Tibial nerve (tissue), 4 donors: ENCODE measurements at regions not wholly inside any gene's neighbourhood (a gene's known extent, or its start where the extent isn't known, plus 50 kb on each side); places are given as distances from the start of the nearest gene placed in this dataset.
"Not testable (repeated sequence)": the region's sequence is repeated elsewhere in the genome, so short reads cannot be mapped to it uniquely, and the experiment has no call there.

Experiments used
- DNase-seq, 2 donors: peaks; one replicate each; pipeline ENCODE4 v3.0.0-alpha.2; 2019; ENCODE audit warnings: low spot score in 2 of 2
- H3K27ac ChIP-seq, 4 donors: fragments of 200-600 bp; sonication (generic) in 3 of 4; one replicate each; pipeline ENCODE4 v1.5.1; 2017 to 2019; ENCODE audit warnings: mild to moderate bottlenecking in 1 of 4
- H3K27me3 ChIP-seq, 2 donors: fragments of 200-600 bp; sonication (generic) in 1 of 2; one replicate each; pipeline versions ENCODE4 v1.5.1 to v1.6.0; 2017 to 2019
- H3K36me3 ChIP-seq, 3 donors: fragments of 200-600 bp; sonication (generic); one replicate each; pipeline ENCODE4 v1.5.1; 2018 to 2019
- H3K4me1 ChIP-seq, 4 donors: fragments of 200-600 bp; sonication (generic) in 3 of 4; one replicate each; pipeline ENCODE4 v1.5.1; 2017 to 2019
- H3K4me3 ChIP-seq, 4 donors: fragments of 200-600 bp; sonication (generic) in 3 of 4; one replicate each; pipeline ENCODE4 v1.5.1; 2017 to 2019; ENCODE audit warnings: mild to moderate bottlenecking in 1 of 4, moderate library complexity in 1 of 4
- H3K9me3 ChIP-seq, 4 donors: fragments of 200-600 bp; sonication (generic) in 3 of 4; one replicate each; pipeline ENCODE4 v1.5.1; 2017 to 2019
- CTCF ChIP-seq, 5 experiments: fragments of 200-600 bp in 3 of 5; fragments of 450-650 bp in 2 of 5; sonication (generic) in 3 of 5; IDR thresholded peaks; one replicate each; pipeline ENCODE4 v1.5.1; 2016 to 2019; ENCODE audit warnings: antibody characterized with exemption in 5 of 5, mild to moderate bottlenecking in 3 of 5, moderate library complexity in 2 of 5
- EP300 ChIP-seq, 2 donors: sonication (generic); formaldehyde crosslinking; IDR thresholded peaks; one replicate each; pipeline ENCODE4 v1.6.1; 2017; ENCODE audit warnings: antibody characterized with exemption in 2 of 2, mild to moderate bottlenecking in 1 of 2
- POLR2A ChIP-seq, 2 donors: fragments of 450-650 bp; IDR thresholded peaks; one replicate each; pipeline ENCODE4 v1.6.1; 2017; ENCODE audit warnings: antibody characterized with exemption in 2 of 2, mild to moderate bottlenecking in 2 of 2, moderate library complexity in 2 of 2
- WGBS, 2 donors: methylation state at CpG; one replicate each; pipeline ENCODE4 v1.1.5; 2018; 5-methylcytosine and 5-hydroxymethylcytosine counted together

GRCh38 chr5:56409331-56410190 is 176.4 kb upstream of the ANKRD55 start:
- DNase-seq = no peak
- TF ChIP-seq EP300 (IDR thresholded peaks at IDR 0.05) (peak in 1 of 2 donors; percentile 74), CTCF (IDR thresholded peaks at IDR 0.05) (no peak), POLR2A (IDR thresholded peaks at IDR 0.05) (no peak)
- H3K4me3 ChIP-seq = no peak overlapping the region
- 39 to 51% methylated on average over 13 of the region's 13 CpGs for WGBS, 2 donors
- H3K27ac ChIP-seq = peak overlapping the region in 2 of 4 donors; percentile 73 to 77
- H3K36me3 ChIP-seq = no peaks in the 10 kb centered on the region
- no peaks in the 10 kb centered on the region for H3K27me3 ChIP-seq
- peaks cover 0 to 59% (median 19%) of the 10 kb centered on the region in 4 donors for H3K4me1 ChIP-seq
- no peaks in the 10 kb centered on the region for H3K9me3 ChIP-seq

DNA sequence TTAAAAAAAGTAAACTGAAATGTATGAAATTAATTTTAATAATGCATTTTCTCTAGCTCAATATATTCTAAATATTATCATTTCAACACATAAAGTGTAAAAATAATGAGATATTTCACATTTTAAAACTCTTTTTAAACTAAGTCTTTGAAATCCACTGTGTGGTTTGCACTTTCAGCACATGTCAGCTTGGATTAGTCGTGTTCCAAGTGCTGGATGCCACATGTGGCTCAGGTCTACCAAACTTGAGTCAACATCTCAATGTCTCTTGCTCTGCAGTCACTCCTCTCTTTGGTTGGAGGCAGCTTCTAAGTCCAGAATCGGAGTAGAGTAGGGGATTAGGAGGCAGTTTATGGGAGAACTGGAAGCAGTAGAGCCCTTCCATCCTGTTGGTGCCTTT is 173.7 kb upstream of the ANKRD55 start:
- H3K9me3 ChIP-seq = no peaks in the 10 kb centered on the region
- no peak overlapping the region for H3K4me3 ChIP-seq
- peaks cover 0 to 51% (median 6%) of the 10 kb centered on the region in 4 donors for H3K4me1 ChIP-seq
- H3K36me3 ChIP-seq = no peaks in the 10 kb centered on the region
- peak overlapping the region in 2 of 4 donors; percentile 32 to 41 for H3K27ac ChIP-seq
- H3K27me3 ChIP-seq = no peaks in the 10 kb centered on the region
- DNase-seq = no peak
- 76 to 95% methylated on average over 2 of the region's 2 CpGs for WGBS, 2 donors
- no peak for TF ChIP-seq CTCF (IDR thresholded peaks at IDR 0.05)
- TF ChIP-seq POLR2A (IDR thresholded peaks at IDR 0.05) = no peak
- no peak for TF ChIP-seq EP300 (IDR thresholded peaks at IDR 0.05)

DNA sequence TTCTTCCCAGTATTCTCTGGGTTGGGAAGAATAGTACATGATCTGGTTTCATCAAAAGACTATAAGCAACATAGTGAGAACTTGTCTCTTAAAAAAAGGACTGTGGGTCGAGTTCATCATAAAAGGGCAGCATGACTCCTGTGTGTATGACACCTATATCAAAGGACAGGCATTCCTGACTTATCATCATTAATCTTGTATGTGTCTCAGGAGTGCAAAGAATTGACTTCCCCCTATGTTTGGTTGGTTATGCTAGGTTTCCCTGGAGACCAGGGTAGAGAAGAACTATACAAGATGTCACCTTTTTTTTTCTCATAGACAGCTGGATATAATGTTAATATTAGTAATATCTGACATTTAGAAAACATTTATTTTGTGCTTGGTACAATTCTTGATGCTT is 173.1 kb upstream of the ANKRD55 start:
- H3K4me3 ChIP-seq = no peak overlapping the region
- no peaks in the 10 kb centered on the region for H3K9me3 ChIP-seq
- H3K27me3 ChIP-seq = no peaks in the 10 kb centered on the region
- no peak for DNase-seq
- peaks cover 0 to 48% (median 6%) of the 10 kb centered on the region in 4 donors for H3K4me1 ChIP-seq
- WGBS, 2 donors = 48 to 77% methylated on average over 1 of the region's 1 CpG
- H3K36me3 ChIP-seq = no peaks in the 10 kb centered on the region
- no peak for TF ChIP-seq EP300 (IDR thresholded peaks at IDR 0.05)
- H3K27ac ChIP-seq = peak overlapping the region in 3 of 4 donors; percentile 17 to 74 (median 67)

DNA sequence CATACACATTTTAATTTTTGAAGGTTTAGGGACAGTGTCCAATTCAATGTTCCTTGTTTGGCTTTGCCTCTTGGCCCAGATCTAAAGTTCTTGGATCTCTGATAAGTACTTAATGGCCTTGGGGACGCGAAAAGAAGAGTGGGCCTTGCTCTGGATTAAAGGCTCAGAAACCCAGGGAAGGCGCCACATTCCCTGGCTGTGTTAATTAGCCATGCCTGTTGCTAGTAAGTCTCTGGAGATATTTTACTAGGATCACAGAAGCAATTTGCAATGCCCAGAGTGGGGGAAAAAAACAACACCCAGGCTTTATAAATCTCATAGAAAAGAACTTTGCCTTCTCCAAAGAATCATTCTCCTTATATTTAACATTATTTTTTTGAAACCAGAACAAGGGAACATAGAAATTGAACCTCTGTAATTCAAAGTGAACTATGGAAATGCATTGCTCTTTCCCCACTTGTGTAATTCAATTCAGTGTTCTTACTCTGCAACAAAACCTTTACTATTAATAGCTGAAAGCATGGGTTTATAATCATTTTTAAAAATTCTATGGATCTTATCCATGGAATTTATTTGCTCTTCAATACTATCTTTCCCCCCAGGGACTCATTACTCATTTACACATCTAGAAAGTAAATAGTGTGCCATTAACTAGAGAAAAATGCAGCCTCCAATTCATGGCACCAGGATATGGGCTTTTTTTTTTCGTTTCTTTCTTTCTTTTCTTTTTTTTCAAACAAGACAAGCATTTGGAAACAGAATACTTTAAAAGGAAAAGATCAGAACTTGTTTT is 172.2 kb upstream of the ANKRD55 start:
- peaks cover 0 to 48% (median 6%) of the 10 kb centered on the region in 4 donors for H3K4me1 ChIP-seq
- no peaks in the 10 kb centered on the region for H3K9me3 ChIP-seq
- no peak for DNase-seq
- H3K27me3 ChIP-seq = no peaks in the 10 kb centered on the region
- no peak overlapping the region for H3K4me3 ChIP-seq
- peak overlapping the region in 3 of 4 donors; percentile 35 to 74 (median 67) for H3K27ac ChIP-seq
- WGBS, 2 donors = 48 to 50% methylated on average over 4 of the region's 4 CpGs
- no peaks in the 10 kb centered on the region for H3K36me3 ChIP-seq
- TF ChIP-seq CTCF (IDR thresholded peaks at IDR 0.05) = no peak
- no peak for TF ChIP-seq EP300 (IDR thresholded peaks at IDR 0.05)
- no peak for TF ChIP-seq POLR2A (IDR thresholded peaks at IDR 0.05)

DNA sequence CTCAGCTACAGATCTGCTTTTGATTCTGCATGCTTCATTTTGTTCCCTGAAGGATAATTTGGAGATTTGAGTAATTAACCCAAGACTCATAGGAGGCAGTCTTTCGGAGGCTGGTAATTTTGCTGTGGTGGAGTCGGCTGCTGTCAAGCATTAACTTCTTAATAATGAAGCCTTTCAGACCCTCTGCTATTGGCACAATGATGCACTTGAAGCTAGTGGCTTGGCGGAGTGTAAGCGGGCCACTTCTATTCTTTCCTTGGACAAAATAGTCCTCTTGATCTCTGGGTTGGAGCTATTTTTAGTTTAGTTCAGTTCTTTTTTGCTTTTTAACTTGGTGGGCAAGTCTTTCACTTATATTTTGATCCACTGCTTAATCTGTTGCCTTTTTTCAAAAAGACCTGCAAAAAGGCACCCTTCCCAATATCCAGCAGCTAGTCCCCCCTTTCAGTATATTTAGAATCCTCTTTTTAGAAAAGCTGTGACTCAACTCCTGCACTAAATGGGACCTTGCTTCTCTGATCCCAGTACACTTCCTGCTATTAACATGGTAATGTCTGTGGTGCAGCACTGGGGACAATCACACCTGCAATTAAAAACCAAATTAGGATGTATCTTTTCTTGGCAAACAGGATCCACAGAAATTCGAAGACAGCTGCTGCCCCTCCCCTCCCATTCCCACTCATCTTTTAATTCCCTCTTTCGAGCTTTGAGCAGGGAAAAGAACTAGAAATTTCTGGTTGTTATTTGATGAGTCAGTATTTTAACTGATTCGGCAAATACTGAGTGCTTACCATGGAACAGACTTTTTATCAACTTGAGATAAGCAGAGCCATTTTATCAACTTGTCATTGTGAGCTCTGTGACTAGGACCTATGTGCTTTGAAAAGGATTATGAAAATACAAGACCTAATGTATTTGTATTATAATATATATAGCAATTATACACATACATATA is 169.4 kb upstream of the ANKRD55 start:
- H3K27ac ChIP-seq = peak overlapping the region; percentile 21 to 79 (median 49)
- no peaks in the 10 kb centered on the region for H3K27me3 ChIP-seq
- H3K36me3 ChIP-seq = no peaks in the 10 kb centered on the region
- DNase-seq = no peak
- H3K9me3 ChIP-seq = no peaks in the 10 kb centered on the region
- TF ChIP-seq EP300 (IDR thresholded peaks at IDR 0.05) = peak in 1 of 2 donors; percentile 37
- no peak for TF ChIP-seq POLR2A (IDR thresholded peaks at IDR 0.05)
- peaks cover 0 to 35% (median 6%) of the 10 kb centered on the region in 4 donors for H3K4me1 ChIP-seq
- 30 to 43% methylated on average over 7 of the region's 7 CpGs for WGBS, 2 donors
- H3K4me3 ChIP-seq = peak overlapping the region in 1 of 4 donors; percentile 4

DNA sequence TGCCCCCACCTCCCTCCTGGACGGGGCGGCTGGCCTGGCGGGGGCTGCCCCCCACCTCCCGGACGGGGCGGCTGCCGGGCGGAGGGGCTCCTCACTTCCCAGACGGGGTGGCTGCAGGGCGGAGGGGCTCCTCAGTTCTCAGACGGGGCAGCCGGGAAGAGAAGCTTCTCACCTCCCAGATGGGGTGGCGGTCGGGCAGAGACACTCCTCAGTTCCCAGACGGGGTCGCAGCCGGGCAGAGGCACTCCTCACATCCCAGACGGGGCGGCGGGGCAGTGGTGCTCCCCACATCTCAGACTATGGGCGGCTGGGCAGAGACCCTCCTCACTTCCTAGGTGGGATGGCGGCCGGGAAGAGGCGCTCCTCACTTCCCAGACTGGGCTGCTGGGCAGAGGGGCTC is 164.7 kb upstream of the ANKRD55 start:
- not testable (repeated sequence) for H3K4me1 ChIP-seq, H3K27me3 ChIP-seq, H3K36me3 ChIP-seq, H3K4me3 ChIP-seq, DNase-seq, H3K27ac ChIP-seq
- H3K9me3 ChIP-seq = peaks cover 0 to 37% (median 8%) of the 10 kb centered on the region in 4 donors
- WGBS, 2 donors = 94 to 98% methylated on average over 20 to 24 of the region's 24 CpGs
